Neural progenitor cell (in vitro differentiated cells): ENCODE measurements at regions not wholly inside any gene's neighbourhood (a gene's known extent, or its start where the extent isn't known, plus 50 kb on each side); places are given as distances from the start of the nearest gene placed in this dataset.
A peak's percentile ranks its signal among the peaks of the same experiment; 100 is the strongest.

Experiments used
- DNase-seq: peaks from one replicate; pipeline ENCODE4 v3.0.0-alpha.2; 2016; ENCODE audit warnings: low spot score
- H2AFZ ChIP-seq: fragments of 200-600 bp; sonication (generic); replicated peaks from 2 replicates; pipeline ENCODE4 v1.6.1; 2016; ENCODE audit warnings: antibody characterized with exemption
- H3F3A ChIP-seq: fragments of 200-600 bp; sonication (generic); 2 replicates; pipeline ENCODE4 v1.6.1; 2016; ENCODE audit warnings: antibody characterized with exemption, low read depth
- H3K27ac ChIP-seq: fragments of 200-600 bp; sonication (generic); 2 replicates; pipeline ENCODE4 v1.5.1; 2016; ENCODE audit warnings: mild to moderate bottlenecking
- H3K27me3 ChIP-seq: fragments of 200-600 bp; sonication (generic); 2 replicates; pipeline ENCODE4 v1.6.1; 2016; ENCODE audit warnings: mild to moderate bottlenecking, moderate library complexity
- H3K36me3 ChIP-seq: fragments of 200-600 bp; sonication (generic); 2 replicates; pipeline ENCODE4 v1.5.1; 2016
- H3K4me1 ChIP-seq: fragments of 200-600 bp; sonication (generic); 2 replicates; pipeline ENCODE4 v1.6.1; 2016; ENCODE audit warnings: mixed run types
- H3K4me2 ChIP-seq: fragments of 200-600 bp; sonication (generic); 2 replicates; pipeline ENCODE4 v1.6.1; 2016
- H3K4me3 ChIP-seq: fragments of 200-600 bp; sonication (generic); 2 replicates; pipeline ENCODE4 v1.5.1; 2016
- H3K79me2 ChIP-seq: fragments of 200-600 bp; sonication (generic); 2 replicates; pipeline ENCODE4 v1.6.1; 2016; ENCODE audit warnings: low read depth
- H3K9ac ChIP-seq: fragments of 200-600 bp; sonication (generic); 2 replicates; pipeline ENCODE4 v1.6.1; 2016
- H3K9me3 ChIP-seq: fragments of 200-600 bp; sonication (generic); 2 replicates; pipeline ENCODE4 v1.5.1; 2016; ENCODE audit warnings: low read depth
- H4K20me1 ChIP-seq: fragments of 200-600 bp; sonication (generic); 2 replicates; pipeline ENCODE4 v1.6.1; 2016; ENCODE audit warnings: low read depth
- H3K27ac Mint-ChIP-seq: 3 replicates; pipeline ENCODE4 v1.8.0; 2021; ENCODE audit warnings: mixed read lengths
- H3K27me3 Mint-ChIP-seq: 2 replicates; pipeline ENCODE4 v1.8.0; 2022; ENCODE audit warnings: low read depth, mild to moderate bottlenecking, inconsistent platforms, moderate library complexity, mixed read lengths; ENCODE audit not compliant: insufficient read depth
- H3K36me3 Mint-ChIP-seq: 3 replicates; pipeline ENCODE4 v1.8.0; 2021; ENCODE audit warnings: mixed read lengths
- H3K4me1 Mint-ChIP-seq: 3 replicates; pipeline ENCODE4 v1.8.0; 2021; ENCODE audit warnings: mixed read lengths
- H3K4me3 Mint-ChIP-seq: 3 replicates; pipeline ENCODE4 v1.8.0; 2021; ENCODE audit warnings: mild to moderate bottlenecking, moderate library complexity, mixed read lengths
- H3K9me3 Mint-ChIP-seq: 3 replicates; pipeline ENCODE4 v1.8.0; 2020; ENCODE audit warnings: mixed read lengths
- EZH2 ChIP-seq: fragments of 200-600 bp; sonication (generic); IDR thresholded peaks from 2 replicates; pipeline ENCODE4 v1.6.1; 2017; ENCODE audit warnings: antibody characterized with exemption, mild to moderate bottlenecking, moderate library complexity
- EZH2phosphoT487 ChIP-seq: fragments of 200-600 bp; sonication (generic); IDR thresholded peaks from 2 replicates; pipeline ENCODE4 v1.6.1; 2017; ENCODE audit warnings: antibody characterized with exemption
- TF ChIP-seq, protein P1 (sequence below): fragments of 200-600 bp; sonication (generic); IDR thresholded peaks from 2 replicates; pipeline ENCODE4 v1.5.1; 2017; ENCODE audit warnings: antibody characterized with exemption, mild to moderate bottlenecking

- Mint-ChIP-seq H3K9me3 (no peaks in the 10 kb centered on the region), H3K36me3 (no peaks in the 10 kb centered on the region), H3K27me3 (no peaks in the 10 kb centered on the region), H3K4me3 (no peak overlapping the region), H3K4me1 (no peaks in the 10 kb centered on the region), H3K27ac (no peak overlapping the region)
- no peak for TF ChIP-seq EZH2
- TF ChIP-seq EZH2phosphoT487: no peak
- TF ChIP-seq, protein P1, sequence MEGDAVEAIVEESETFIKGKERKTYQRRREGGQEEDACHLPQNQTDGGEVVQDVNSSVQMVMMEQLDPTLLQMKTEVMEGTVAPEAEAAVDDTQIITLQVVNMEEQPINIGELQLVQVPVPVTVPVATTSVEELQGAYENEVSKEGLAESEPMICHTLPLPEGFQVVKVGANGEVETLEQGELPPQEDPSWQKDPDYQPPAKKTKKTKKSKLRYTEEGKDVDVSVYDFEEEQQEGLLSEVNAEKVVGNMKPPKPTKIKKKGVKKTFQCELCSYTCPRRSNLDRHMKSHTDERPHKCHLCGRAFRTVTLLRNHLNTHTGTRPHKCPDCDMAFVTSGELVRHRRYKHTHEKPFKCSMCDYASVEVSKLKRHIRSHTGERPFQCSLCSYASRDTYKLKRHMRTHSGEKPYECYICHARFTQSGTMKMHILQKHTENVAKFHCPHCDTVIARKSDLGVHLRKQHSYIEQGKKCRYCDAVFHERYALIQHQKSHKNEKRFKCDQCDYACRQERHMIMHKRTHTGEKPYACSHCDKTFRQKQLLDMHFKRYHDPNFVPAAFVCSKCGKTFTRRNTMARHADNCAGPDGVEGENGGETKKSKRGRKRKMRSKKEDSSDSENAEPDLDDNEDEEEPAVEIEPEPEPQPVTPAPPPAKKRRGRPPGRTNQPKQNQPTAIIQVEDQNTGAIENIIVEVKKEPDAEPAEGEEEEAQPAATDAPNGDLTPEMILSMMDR: no peak
- H4K20me1 ChIP-seq: no peaks in the 10 kb centered on the region
- no peaks in the 10 kb centered on the region for H3K36me3 ChIP-seq
- H3K4me3 ChIP-seq: no peak overlapping the region
- no peaks in the 10 kb centered on the region for H3K27me3 ChIP-seq
- no peak for DNase-seq
- H3K4me2 ChIP-seq: no peak overlapping the region
- no peaks in the 10 kb centered on the region for H3K79me2 ChIP-seq
- no peaks in the 10 kb centered on the region for H3K9me3 ChIP-seq
- H3K9ac ChIP-seq: no peak overlapping the region
- H3K27ac ChIP-seq: no peak overlapping the region
- no peak overlapping the region for H2AFZ ChIP-seq
- no peaks in the 10 kb centered on the region for H3K4me1 ChIP-seq
- no peaks in the 10 kb centered on the region for H3F3A ChIP-seq
Measured at GRCh38 chr6:95679981-95680380, 102.6 kb downstream of the MANEA start.

DNA sequence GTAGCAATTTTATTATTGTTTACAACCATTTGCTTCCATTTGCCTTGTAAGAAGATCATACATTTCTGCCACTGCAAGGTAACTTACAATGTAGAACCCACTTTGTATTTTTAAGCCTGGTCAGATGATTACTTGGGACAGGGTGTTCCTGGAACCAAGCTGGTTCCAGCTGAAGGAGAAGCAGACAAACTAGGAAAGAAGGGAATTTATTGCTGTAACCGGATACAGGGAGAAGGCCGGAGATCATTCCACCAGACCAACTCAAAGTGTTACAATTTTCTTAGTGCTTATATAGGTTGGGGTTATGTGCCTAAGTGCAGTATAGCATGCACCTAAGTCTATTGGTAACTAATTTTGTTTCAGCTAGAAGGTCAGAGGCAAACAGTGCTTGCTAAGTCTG lies 104.4 kb downstream of the MANEA start:
- no peaks in the 10 kb centered on the region for H4K20me1 ChIP-seq
- no peak overlapping the region for H3K27ac Mint-ChIP-seq

GRCh38 chr6:95682476-95682875 lies 105.1 kb downstream of the MANEA start:
- DNase-seq: no peak
- H3K9me3 Mint-ChIP-seq: no peaks in the 10 kb centered on the region
- H3K79me2 ChIP-seq: no peaks in the 10 kb centered on the region
- no peaks in the 10 kb centered on the region for H3F3A ChIP-seq
- no peaks in the 10 kb centered on the region for H3K27me3 ChIP-seq
- no peaks in the 10 kb centered on the region for H3K4me1 ChIP-seq
- H3K9me3 ChIP-seq: no peaks in the 10 kb centered on the region
- no peaks in the 10 kb centered on the region for H4K20me1 ChIP-seq
- H3K4me3 ChIP-seq: no peak overlapping the region
- H3K4me1 Mint-ChIP-seq: peaks cover 4% of the 10 kb centered on the region
- no peaks in the 10 kb centered on the region for H3K36me3 Mint-ChIP-seq
- H3K27me3 Mint-ChIP-seq: no peaks in the 10 kb centered on the region
- H2AFZ ChIP-seq: no peak overlapping the region
- no peak overlapping the region for H3K9ac ChIP-seq
- H3K4me2 ChIP-seq: no peak overlapping the region
- H3K27ac ChIP-seq: no peak overlapping the region
- TF ChIP-seq EZH2: no peak
- TF ChIP-seq EZH2phosphoT487: no peak
- TF ChIP-seq, protein P1: no peak
- no peak overlapping the region for H3K27ac Mint-ChIP-seq
- no peaks in the 10 kb centered on the region for H3K36me3 ChIP-seq
- H3K4me3 Mint-ChIP-seq: no peak overlapping the region

More for the DNA sequence above, 104.4 kb downstream of the MANEA start:
- Histone ChIP-seq H3F3A (no peaks in the 10 kb centered on the region), H3K27me3 (no peaks in the 10 kb centered on the region), H3K27ac (no peak overlapping the region), H3K79me2 (no peaks in the 10 kb centered on the region), H3K4me2 (no peak overlapping the region), H2AFZ (no peak overlapping the region), H3K4me1 (no peaks in the 10 kb centered on the region), H3K9ac (no peak overlapping the region), H3K9me3 (no peaks in the 10 kb centered on the region), H3K4me3 (no peak overlapping the region), H3K36me3 (no peaks in the 10 kb centered on the region)
- DNase-seq: no peak
- no peak overlapping the region for H3K4me3 Mint-ChIP-seq
- no peaks in the 10 kb centered on the region for H3K9me3 Mint-ChIP-seq
- peaks cover 4% of the 10 kb centered on the region for H3K4me1 Mint-ChIP-seq
- no peaks in the 10 kb centered on the region for H3K36me3 Mint-ChIP-seq
- no peaks in the 10 kb centered on the region for H3K27me3 Mint-ChIP-seq
- no peak for TF ChIP-seq EZH2
- no peak for TF ChIP-seq EZH2phosphoT487

DNA sequence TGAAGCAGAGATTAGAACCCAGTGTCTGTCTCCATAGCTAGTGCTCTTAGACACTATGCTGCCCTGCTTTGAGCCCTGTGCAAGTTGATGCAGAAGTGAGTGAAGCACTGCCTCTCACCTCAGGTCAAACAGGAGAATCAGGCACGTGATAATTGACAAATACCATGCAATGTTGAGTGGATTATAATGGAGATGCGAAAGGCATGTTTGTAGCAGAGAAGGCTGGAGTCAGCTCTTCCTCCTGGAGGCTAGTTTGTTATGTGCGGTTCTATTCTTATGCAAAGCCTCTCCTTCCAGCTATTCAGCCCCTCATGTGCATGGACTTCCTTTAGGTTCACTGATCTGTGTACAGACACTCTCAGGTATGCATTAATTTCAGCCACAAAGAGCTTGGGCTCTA lies 108.5 kb downstream of the MANEA start:
- no peak overlapping the region for H3K4me3 ChIP-seq
- Mint-ChIP-seq H3K9me3 (no peaks in the 10 kb centered on the region), H3K27ac (no peak overlapping the region), H3K4me3 (no peak overlapping the region), H3K36me3 (no peaks in the 10 kb centered on the region), H3K4me1 (peaks cover 4% of the 10 kb centered on the region), H3K27me3 (no peaks in the 10 kb centered on the region)
- H3K9me3 ChIP-seq: no peaks in the 10 kb centered on the region
- H3F3A ChIP-seq: no peaks in the 10 kb centered on the region
- H3K79me2 ChIP-seq: no peaks in the 10 kb centered on the region
- H3K4me2 ChIP-seq: no peak overlapping the region
- H3K9ac ChIP-seq: no peak overlapping the region
- H3K36me3 ChIP-seq: no peaks in the 10 kb centered on the region
- TF ChIP-seq EZH2phosphoT487 (no peak), EZH2 (no peak)
- TF ChIP-seq, protein P1: no peak
- H3K4me1 ChIP-seq: no peaks in the 10 kb centered on the region
- H3K27ac ChIP-seq: no peak overlapping the region
- peak; percentile 39 for DNase-seq
- H2AFZ ChIP-seq: no peak overlapping the region
- no peaks in the 10 kb centered on the region for H3K27me3 ChIP-seq
- H4K20me1 ChIP-seq: no peaks in the 10 kb centered on the region
